Neural cell (in vitro differentiated cells): ENCODE measurements at regions not wholly inside any gene's neighbourhood (a gene's known extent, or its start where the extent isn't known, plus 50 kb on each side); places are given as distances from the start of the nearest gene placed in this dataset.

Experiments used
- CTCF ChIP-seq: fragments of 450-650 bp; IDR thresholded peaks from 2 replicates; pipeline ENCODE4 v1.5.1; 2014; ENCODE audit warnings: antibody characterized with exemption, mild to moderate bottlenecking, moderate library complexity; ENCODE audit not compliant: poor library complexity, severe bottlenecking
- EZH2 ChIP-seq: fragments of 200-600, 300-800 bp; shearing (Covaris generic), sonication (generic); IDR thresholded peaks from 2 replicates; pipeline ENCODE4 v1.6.1; 2014; ENCODE audit warnings: antibody characterized with exemption, low read length, borderline replicate concordance, mild to moderate bottlenecking; ENCODE audit not compliant: insufficient read depth, poor library complexity, severe bottlenecking
- POLR2AphosphoS5 ChIP-seq: IDR thresholded peaks from 2 replicates; pipeline ENCODE4 v1.6.1; 2012
- SMC3 ChIP-seq: fragments of 450-650 bp; conservative IDR thresholded peaks from 2 replicates; pipeline ENCODE4 v1.6.1; 2014; ENCODE audit warnings: antibody characterized with exemption, mild to moderate bottlenecking, moderate library complexity; ENCODE audit not compliant: poor library complexity

- TF ChIP-seq CTCF: no peak
- TF ChIP-seq POLR2AphosphoS5: no peak
- TF ChIP-seq EZH2: no peak
- no peak for TF ChIP-seq SMC3
These were observed 805.9 kb upstream of the AUTS2 start for GRCh38 chr7:68792351-68792750.
